ENCODE measurements at regions not wholly inside any gene's neighbourhood (a gene's known extent, or its start where the extent isn't known, plus 50 kb on each side); places are given as distances from the start of the nearest gene placed in this dataset.

GRCh38 chr12:75938189-75938588 lies 93.4 kb downstream of the PHLDA1 start:
- Histone ChIP-seq H3K36me3 (ENCODE audit: control insufficient read depth in 4 of 4, insufficient read depth in 3 of 4, low read depth in 1 of 4, low read length in 3 of 4) (no peaks in the 10 kb centered on the region), H3K4me3 (ENCODE audit: low read depth in 1 of 3, low read length in 3 of 3) (no peak overlapping the region), H3K27me3 (ENCODE audit: control insufficient read depth in 4 of 4, insufficient read depth in 4 of 4, low read length in 3 of 4) (no peaks in the 10 kb centered on the region), H3K27ac (ENCODE audit: low read depth in 1 of 2, low read length in 2 of 2) (no peak overlapping the region), H3K9me3 (ENCODE audit: control insufficient read depth in 4 of 4, low read length in 3 of 4) (no peaks in the 10 kb centered on the region), H3K9ac (ENCODE audit: low read depth in 1 of 2, low read length in 2 of 2) (no peak overlapping the region), H3K4me1 (ENCODE audit: control insufficient read depth in 4 of 4, insufficient read depth in 4 of 4, low read length in 3 of 4) (peaks cover 12 to 21% (median 17%) of the 10 kb centered on the region in 4 donors)
- 94% methylated on average over 2 of the region's 2 CpGs for WGBS
- DNase-seq (ENCODE audit: low spot score) = no peak
- TF ChIP-seq RAD21 (IDR thresholded peaks at IDR 0.05) (no peak), FOXA2 (IDR thresholded peaks at IDR 0.05) (no peak), CTCF (IDR thresholded peaks at IDR 0.05; ENCODE audit: low read depth, low read length, missing input control) (no peak), ZBTB33 (IDR thresholded peaks at IDR 0.05) (no peak), EGR1 (IDR thresholded peaks at IDR 0.05; ENCODE audit: low read depth in 2 of 2) (no peak), JUND (IDR thresholded peaks at IDR 0.05) (no peak), ATF3 (IDR thresholded peaks at IDR 0.05) (no peak), FOXA1 (IDR thresholded peaks at IDR 0.05) (no peak), MAX (IDR thresholded peaks at IDR 0.05) (no peak), HNF4G (IDR thresholded peaks at IDR 0.05) (no peak), REST (IDR thresholded peaks at IDR 0.05) (no peak), TAF1 (conservative IDR thresholded peaks at IDR 0.05) (no peak), GABPA (IDR thresholded peaks at IDR 0.05 in 1 of 2, conservative IDR thresholded peaks at IDR 0.05 in 1 of 2) (no peak), YY1 (IDR thresholded peaks at IDR 0.05) (no peak), SP1 (IDR thresholded peaks at IDR 0.05) (no peak), NR2F2 (IDR thresholded peaks at IDR 0.05) (no peak)

- WGBS = 90% methylated on average over 1 of the region's 1 CpG
- TF ChIP-seq JUND (IDR thresholded peaks at IDR 0.05) = no peak
- TF ChIP-seq ATF3 (IDR thresholded peaks at IDR 0.05) = no peak
- no peak for TF ChIP-seq SP1 (IDR thresholded peaks at IDR 0.05)
- no peak for TF ChIP-seq HNF4A (conservative IDR thresholded peaks at IDR 0.05)
- no peak for TF ChIP-seq EGR1 (IDR thresholded peaks at IDR 0.05; ENCODE audit: low read depth in 2 of 2)
- no peak overlapping the region for H3K27ac ChIP-seq (ENCODE audit: low read depth in 1 of 2, low read length in 2 of 2)
- H3K4me3 ChIP-seq (ENCODE audit: low read depth in 1 of 3, low read length in 3 of 3) = no peak overlapping the region
- no peaks in the 10 kb centered on the region for H3K9me3 ChIP-seq (ENCODE audit: control insufficient read depth in 4 of 4, low read length in 3 of 4)
- no peak overlapping the region for H3K9ac ChIP-seq (ENCODE audit: low read depth in 1 of 2, low read length in 2 of 2)
- DNase-seq (ENCODE audit: low spot score) = no peak
- H3K27me3 ChIP-seq (ENCODE audit: control insufficient read depth in 4 of 4, insufficient read depth in 4 of 4, low read length in 3 of 4) = no peaks in the 10 kb centered on the region
- H3K36me3 ChIP-seq (ENCODE audit: control insufficient read depth in 4 of 4, insufficient read depth in 3 of 4, low read depth in 1 of 4, low read length in 3 of 4) = no peaks in the 10 kb centered on the region
- peaks cover 12 to 21% (median 17%) of the 10 kb centered on the region in 4 donors for H3K4me1 ChIP-seq (ENCODE audit: control insufficient read depth in 4 of 4, insufficient read depth in 4 of 4, low read length in 3 of 4)
Observed at GRCh38 chr12:75937486-75937885, 94.1 kb downstream of the PHLDA1 start.

Measured in liver (tissue), 8 donors.